Sigmoid colon (tissue), 6 donors: ENCODE measurements at regions not wholly inside any gene's neighbourhood (a gene's known extent, or its start where the extent isn't known, plus 50 kb on each side); places are given as distances from the start of the nearest gene placed in this dataset.

Experiments
- DNase-seq: peaks from one replicate; pipeline ENCODE4 v3.0.0-alpha.2; 2019
- H3K27ac ChIP-seq, 4 donors: fragments of 200-600 bp; sonication (generic); one replicate each; pipeline ENCODE4 v1.5.1; 2016 to 2019; ENCODE audit warnings: mild to moderate bottlenecking in 1 of 4
- H3K27me3 ChIP-seq, 3 donors: fragments of 200-600 bp; sonication (generic); one replicate each; pipeline ENCODE4 v1.5.1; 2019; ENCODE audit warnings: mild to moderate bottlenecking in 1 of 3
- H3K36me3 ChIP-seq, 4 donors: fragments of 200-600 bp; sonication (generic); one replicate each; pipeline ENCODE4 v1.5.1; 2016 to 2019
- H3K4me1 ChIP-seq, 4 donors: fragments of 200-600 bp; sonication (generic); one replicate each; pipeline ENCODE4 v1.5.1; 2017 to 2019
- H3K4me3 ChIP-seq, 4 donors: fragments of 200-600 bp; sonication (generic); one replicate each; pipeline ENCODE4 v1.5.1; 2017 to 2019; ENCODE audit warnings: mild to moderate bottlenecking in 2 of 4, moderate library complexity in 1 of 4
- H3K9me3 ChIP-seq, 4 donors: fragments of 200-600 bp in 3 of 4; sonication (generic) in 3 of 4; one replicate each; pipeline versions ENCODE4 v1.5.1 to v1.6.1; 2013 to 2019
- CTCF ChIP-seq, 4 experiments: fragments of 450-650 bp in 3 of 4; fragments of 200-600 bp in 1 of 4; IDR thresholded peaks; one replicate each; pipeline ENCODE4 v1.5.1; 2016 to 2019; ENCODE audit warnings: antibody characterized with exemption in 4 of 4, mild to moderate bottlenecking in 3 of 4, moderate library complexity in 2 of 4
- EP300 ChIP-seq, 4 donors: sonication (generic); formaldehyde crosslinking; IDR thresholded peaks; one replicate each; pipeline ENCODE4 v1.6.1; 2017; ENCODE audit warnings: antibody characterized with exemption in 4 of 4
- POLR2A ChIP-seq, 2 donors: fragments of 450-650 bp; IDR thresholded peaks; one replicate each; pipeline ENCODE4 v1.6.1; 2016; ENCODE audit warnings: antibody characterized with exemption in 2 of 2, mild to moderate bottlenecking in 2 of 2, moderate library complexity in 2 of 2
- POLR2AphosphoS5 ChIP-seq, 4 donors: sonication (generic); formaldehyde crosslinking; IDR thresholded peaks; one replicate each; pipeline ENCODE4 v1.6.1; 2017; ENCODE audit warnings: antibody characterized with exemption in 4 of 4
- WGBS, 2 donors: extraction: QIAGEN DNeasy Blood & Tissue Kit; methylation state at CpG; one replicate each; pipeline ENCODE4 v1.1.7; 2013; 5-methylcytosine and 5-hydroxymethylcytosine counted together
- intact Hi-C: fragments of 100-400 bp; cut with DNase I; formaldehyde crosslinking; loops from one replicate; pipeline ENCODE4 v1.15.1; 2023
- donor health status: healthy with polysubstance abuse.
- donor health status: healthy.

GRCh38 chr15:70179309-70179892 lies 81.7 kb upstream of the TLE3 start:
- 93 to 96% methylated on average over 1 of the region's 1 CpG for WGBS, 2 donors
- intact Hi-C loops: no loop called here

GRCh38 chr15:70178335-70179084 lies 80.8 kb upstream of the TLE3 start:
- Histone ChIP-seq H3K27me3 (no peaks in the 10 kb centered on the region), H3K27ac (no peak overlapping the region), H3K36me3 (no peaks in the 10 kb centered on the region), H3K9me3 (no peaks in the 10 kb centered on the region), H3K4me1 (peaks cover 0 to 3% (median 0%) of the 10 kb centered on the region in 4 donors), H3K4me3 (no peak overlapping the region)
- peak; percentile 5 for DNase-seq
- WGBS, 2 donors: 95 to 97% methylated on average over 3 of the region's 3 CpGs
- no peak for TF ChIP-seq EP300 (IDR thresholded peaks at IDR 0.05)
- TF ChIP-seq POLR2AphosphoS5 (IDR thresholded peaks at IDR 0.05): no peak
- TF ChIP-seq CTCF (IDR thresholded peaks at IDR 0.05): no peak
- TF ChIP-seq POLR2A (IDR thresholded peaks at IDR 0.05): no peak
- intact Hi-C loops: no loop called here

More at GRCh38 chr15:70179309-70179892, 81.7 kb upstream of the TLE3 start:
- H3K27ac ChIP-seq: no peak overlapping the region
- H3K9me3 ChIP-seq: no peaks in the 10 kb centered on the region
- no peak for TF ChIP-seq EP300 (IDR thresholded peaks at IDR 0.05)
- no peak for TF ChIP-seq POLR2A (IDR thresholded peaks at IDR 0.05)
- no peak for TF ChIP-seq CTCF (IDR thresholded peaks at IDR 0.05)
- no peak for TF ChIP-seq POLR2AphosphoS5 (IDR thresholded peaks at IDR 0.05)
- H3K36me3 ChIP-seq: no peaks in the 10 kb centered on the region
- no peaks in the 10 kb centered on the region for H3K27me3 ChIP-seq
- peak; percentile 21 for DNase-seq
- H3K4me3 ChIP-seq: no peak overlapping the region
- H3K4me1 ChIP-seq: peaks cover 0 to 3% (median 0%) of the 10 kb centered on the region in 4 donors

GRCh38 chr15:70172566-70173225 lies 75.0 kb upstream of the TLE3 start:
- Histone ChIP-seq H3K27ac (no peak overlapping the region), H3K27me3 (no peaks in the 10 kb centered on the region), H3K4me3 (no peak overlapping the region), H3K9me3 (no peaks in the 10 kb centered on the region), H3K4me1 (no peaks in the 10 kb centered on the region), H3K36me3 (no peaks in the 10 kb centered on the region)
- no peak for DNase-seq
- TF ChIP-seq CTCF (IDR thresholded peaks at IDR 0.05) (no peak), POLR2A (IDR thresholded peaks at IDR 0.05) (no peak), EP300 (IDR thresholded peaks at IDR 0.05) (no peak), POLR2AphosphoS5 (IDR thresholded peaks at IDR 0.05) (no peak)
- 75 to 90% methylated on average over 4 of the region's 4 CpGs for WGBS, 2 donors
- intact Hi-C loops: no loop called here

- DNase-seq: no peak
- H3K4me3 ChIP-seq: no peak overlapping the region
- peaks cover 0 to under 1% (median under 1%) of the 10 kb centered on the region in 4 donors for H3K4me1 ChIP-seq
- no peak overlapping the region for H3K27ac ChIP-seq
- TF ChIP-seq EP300 (IDR thresholded peaks at IDR 0.05) (no peak), POLR2A (IDR thresholded peaks at IDR 0.05) (no peak), CTCF (IDR thresholded peaks at IDR 0.05) (no peak), POLR2AphosphoS5 (IDR thresholded peaks at IDR 0.05) (no peak)
- intact Hi-C loops: no loop called here
- no peaks in the 10 kb centered on the region for H3K9me3 ChIP-seq
- 84 to 91% methylated on average over 2 of the region's 2 CpGs for WGBS, 2 donors
- no peaks in the 10 kb centered on the region for H3K36me3 ChIP-seq
- H3K27me3 ChIP-seq: no peaks in the 10 kb centered on the region
These were observed 74.4 kb upstream of the TLE3 start for GRCh38 chr15:70172124-70172523.
